ENCODE measurements at regions not wholly inside any gene's neighbourhood (a gene's known extent, or its start where the extent isn't known, plus 50 kb on each side); places are given as distances from the start of the nearest gene placed in this dataset.

DNA sequence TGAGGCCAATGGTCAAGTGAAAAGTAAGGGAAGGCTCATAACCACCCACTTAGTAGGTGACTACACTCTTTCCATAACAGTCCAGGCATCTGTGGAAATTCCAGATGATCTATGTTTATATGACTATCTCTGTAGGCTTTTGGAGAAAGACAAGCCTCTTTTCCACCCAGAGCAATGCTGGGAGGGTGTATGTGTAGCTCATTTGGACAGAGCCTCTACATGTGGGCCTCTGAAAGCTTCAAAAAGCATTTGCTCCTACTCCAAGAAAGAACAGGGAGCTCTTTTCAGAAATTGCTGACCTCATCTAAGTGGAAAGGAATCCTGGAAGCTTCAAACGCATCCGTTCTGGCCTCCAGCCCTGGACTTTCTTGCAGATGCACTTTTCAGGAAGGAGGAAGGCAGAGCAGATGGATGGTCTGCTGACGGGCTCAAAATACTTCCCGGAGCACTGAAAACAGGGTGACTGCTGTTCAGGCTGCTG, 308.7 kb downstream of the LRATD1 start:
- peaks cover 17% of the 10 kb centered on the region for H3K27me3 Mint-ChIP-seq (ENCODE audit: low read depth)
- H3K36me3 Mint-ChIP-seq (ENCODE audit: insufficient read depth in 2 of 2): peaks cover 5 to 8% of the 10 kb centered on the region in 2 donors
- no peak for ATAC-seq (replicated peaks in 1 of 2)
- H3K9me3 Mint-ChIP-seq: peaks cover 12 to 13% of the 10 kb centered on the region in 2 donors
- no peaks in the 10 kb centered on the region for H3K4me1 Mint-ChIP-seq (ENCODE audit: low read depth)
- no peak for DNase-seq
- no peak overlapping the region for H3K4me3 Mint-ChIP-seq
- H3K27ac Mint-ChIP-seq: no peak overlapping the region

DNA sequence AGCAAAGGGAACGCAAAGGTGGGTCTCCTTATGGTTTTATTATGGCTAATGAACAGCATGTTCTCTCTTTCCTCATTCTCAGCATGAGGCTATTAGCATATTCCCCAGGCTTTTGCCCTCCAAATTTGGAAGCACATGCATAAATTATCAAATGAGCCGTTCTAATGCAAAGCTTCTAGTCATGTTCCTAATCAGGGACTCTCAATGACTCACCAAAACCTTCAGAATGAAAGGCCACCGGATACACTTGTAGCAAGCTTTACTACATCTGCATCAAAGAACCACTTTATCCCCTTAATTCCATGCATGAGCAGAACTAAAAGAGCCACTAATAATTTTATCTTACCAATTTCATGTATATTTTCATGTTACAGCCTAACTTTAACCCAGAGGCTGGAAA, 310.5 kb downstream of the LRATD1 start:
- ATAC-seq (replicated peaks in 1 of 2) (no peak), DNase-seq (no peak)
- H3K4me1 Mint-ChIP-seq (ENCODE audit: low read depth): no peaks in the 10 kb centered on the region
- H3K27ac Mint-ChIP-seq: no peak overlapping the region
- H3K9me3 Mint-ChIP-seq: peaks cover 8 to 9% of the 10 kb centered on the region in 2 donors
- H3K27me3 Mint-ChIP-seq (ENCODE audit: low read depth): peaks cover 14% of the 10 kb centered on the region
- H3K4me3 Mint-ChIP-seq: no peak overlapping the region
- peaks cover 0 to 6% of the 10 kb centered on the region in 2 donors for H3K36me3 Mint-ChIP-seq (ENCODE audit: insufficient read depth in 2 of 2)

DNA sequence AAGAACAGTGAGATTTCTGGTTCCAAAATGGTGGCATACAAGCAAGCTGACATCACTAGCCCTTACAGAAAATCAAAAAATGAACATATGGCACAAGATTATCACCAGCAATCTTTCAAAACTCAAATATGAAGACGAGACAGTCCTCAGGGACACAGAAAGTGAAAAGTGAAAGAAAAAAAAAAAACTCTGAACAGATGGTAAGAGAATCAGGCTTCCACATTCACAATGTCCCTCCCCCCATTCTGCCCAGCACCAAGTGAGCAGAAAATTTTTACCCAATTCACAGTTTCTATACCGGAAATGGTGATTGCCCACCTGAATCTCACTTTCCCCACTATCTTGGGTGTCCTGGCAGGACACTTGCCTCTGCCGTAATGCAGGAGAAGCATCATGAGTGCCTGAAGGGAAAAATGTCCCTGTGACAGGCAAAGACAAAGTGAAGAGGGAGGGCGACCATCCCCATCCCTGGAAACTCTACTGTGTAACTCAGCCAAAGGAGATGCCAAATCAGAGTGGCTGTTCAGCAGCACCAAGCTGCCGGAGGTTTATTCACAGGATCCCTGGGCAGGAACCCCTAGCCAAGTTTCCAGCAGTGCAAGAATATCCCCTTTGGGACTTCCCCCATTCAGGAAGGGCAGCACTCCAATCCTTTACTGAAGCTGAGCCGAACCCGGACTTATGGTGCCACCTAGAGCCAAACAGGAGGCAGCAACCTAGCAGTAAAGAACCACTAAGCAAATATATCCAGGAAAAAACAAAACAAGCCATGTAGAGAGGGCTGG, 312.2 kb downstream of the LRATD1 start:
- H3K27ac Mint-ChIP-seq: no peak overlapping the region
- H3K27me3 Mint-ChIP-seq (ENCODE audit: low read depth): peaks cover 24% of the 10 kb centered on the region
- no peaks in the 10 kb centered on the region for H3K4me1 Mint-ChIP-seq (ENCODE audit: low read depth)
- peaks cover 6 to 8% of the 10 kb centered on the region in 2 donors for H3K9me3 Mint-ChIP-seq
- DNase-seq (no peak), ATAC-seq (replicated peaks in 1 of 2) (no peak)
- H3K36me3 Mint-ChIP-seq (ENCODE audit: insufficient read depth in 2 of 2): peaks cover 0 to 6% of the 10 kb centered on the region in 2 donors
- no peak overlapping the region for H3K4me3 Mint-ChIP-seq

DNA sequence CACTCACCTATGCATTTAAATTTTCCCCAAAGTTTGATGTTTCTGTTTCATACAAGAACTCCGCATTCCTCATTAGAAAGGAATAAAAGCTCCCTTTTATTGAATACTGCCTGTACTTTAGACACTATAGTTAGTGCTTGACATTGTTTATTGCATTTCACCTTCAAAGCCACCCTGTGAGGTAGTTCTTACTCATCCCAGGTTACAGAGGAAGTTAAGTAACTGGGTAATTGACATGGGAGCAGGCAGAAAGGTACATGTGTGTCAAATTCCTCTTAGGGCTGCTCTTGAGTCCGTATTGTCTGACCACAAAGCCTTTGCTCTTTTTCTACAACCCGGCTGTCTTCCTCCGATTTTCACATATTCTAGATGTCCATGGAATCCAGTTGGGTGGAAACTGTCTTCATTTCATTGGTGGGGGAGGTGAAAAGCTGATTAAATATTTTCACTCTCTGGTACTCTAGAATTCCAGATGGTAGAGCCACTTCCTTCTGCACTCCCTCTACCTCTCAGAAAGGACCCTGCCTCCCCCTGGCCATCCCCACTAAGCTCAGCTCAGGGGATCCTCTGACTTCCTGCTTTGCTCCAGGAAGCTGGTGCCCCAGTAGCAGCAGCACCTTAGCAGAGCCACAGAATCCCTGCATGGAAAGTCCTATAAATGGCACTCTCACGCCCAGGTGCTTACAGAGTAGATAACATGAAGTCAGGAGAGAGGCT, 319.2 kb downstream of the LRATD1 start:
- no peak overlapping the region for H3K4me3 Mint-ChIP-seq
- no peaks in the 10 kb centered on the region for H3K4me1 Mint-ChIP-seq (ENCODE audit: low read depth)
- no peak overlapping the region for H3K27ac Mint-ChIP-seq
- peaks cover 3 to 5% of the 10 kb centered on the region in 2 donors for H3K9me3 Mint-ChIP-seq
- peaks cover 38% of the 10 kb centered on the region for H3K27me3 Mint-ChIP-seq (ENCODE audit: low read depth)
- ATAC-seq (replicated peaks in 1 of 2): no peak
- no peak for DNase-seq
- H3K36me3 Mint-ChIP-seq (ENCODE audit: insufficient read depth in 2 of 2): peaks cover 0 to 5% of the 10 kb centered on the region in 2 donors

DNA sequence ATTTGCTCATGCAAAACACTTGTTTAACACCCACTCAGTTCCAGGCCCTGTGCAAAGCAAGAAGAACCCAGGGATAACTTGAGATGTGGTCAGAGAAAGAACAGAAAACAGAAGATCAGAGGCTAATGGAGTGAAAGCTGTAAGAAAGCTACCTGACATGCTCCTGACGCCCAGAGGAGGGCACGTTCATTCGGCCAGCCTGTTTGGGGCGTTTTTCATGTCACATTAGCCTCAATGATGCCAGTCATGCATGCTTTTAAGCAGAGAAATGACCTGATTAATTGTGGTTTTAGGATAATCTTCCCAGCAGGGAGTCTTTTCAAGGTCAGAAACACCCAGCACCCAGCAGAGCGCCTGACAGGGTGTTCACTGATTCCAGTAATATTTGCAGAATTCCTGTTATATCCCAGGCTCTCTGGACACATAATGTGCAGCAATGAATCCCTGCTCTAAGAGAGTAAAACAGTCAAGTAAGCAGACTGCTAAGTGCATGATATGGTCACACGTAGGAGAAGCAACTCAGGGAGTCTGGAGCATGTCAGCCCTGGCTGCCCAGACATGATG, 320.0 kb downstream of the LRATD1 start:
- ATAC-seq (replicated peaks in 1 of 2): no peak
- no peak overlapping the region for H3K27ac Mint-ChIP-seq
- H3K27me3 Mint-ChIP-seq (ENCODE audit: low read depth): peaks cover 35% of the 10 kb centered on the region
- no peak overlapping the region for H3K4me3 Mint-ChIP-seq
- peaks cover 3 to 5% of the 10 kb centered on the region in 2 donors for H3K9me3 Mint-ChIP-seq
- DNase-seq: no peak
- peaks cover 0 to 5% of the 10 kb centered on the region in 2 donors for H3K36me3 Mint-ChIP-seq (ENCODE audit: insufficient read depth in 2 of 2)
- no peaks in the 10 kb centered on the region for H3K4me1 Mint-ChIP-seq (ENCODE audit: low read depth)

- no peak for ATAC-seq (replicated peaks in 1 of 2)
Measured at GRCh38 chr2:14960686-14961324, 328.3 kb downstream of the LRATD1 start.

GRCh38 chr2:14967729-14968128, 335.2 kb downstream of the LRATD1 start:
- peaks cover 16% of the 10 kb centered on the region for H3K27me3 Mint-ChIP-seq (ENCODE audit: low read depth)
- ATAC-seq (replicated peaks in 1 of 2): no peak
- no peaks in the 10 kb centered on the region for H3K9me3 Mint-ChIP-seq
- no peaks in the 10 kb centered on the region for H3K4me1 Mint-ChIP-seq (ENCODE audit: low read depth)
- no peak overlapping the region for H3K4me3 Mint-ChIP-seq
- no peak overlapping the region for H3K27ac Mint-ChIP-seq
- no peak for DNase-seq
- H3K36me3 Mint-ChIP-seq (ENCODE audit: insufficient read depth in 2 of 2): peaks cover 0 to 1% of the 10 kb centered on the region in 2 donors

More at GRCh38 chr2:14960686-14961324, 328.3 kb downstream of the LRATD1 start:
- no peak overlapping the region for H3K4me3 Mint-ChIP-seq
- peaks cover 3 to 5% of the 10 kb centered on the region in 2 donors for H3K9me3 Mint-ChIP-seq
- peaks cover 31% of the 10 kb centered on the region for H3K27me3 Mint-ChIP-seq (ENCODE audit: low read depth)
- H3K4me1 Mint-ChIP-seq (ENCODE audit: low read depth): no peaks in the 10 kb centered on the region
- peaks cover 0 to 5% of the 10 kb centered on the region in 2 donors for H3K36me3 Mint-ChIP-seq (ENCODE audit: insufficient read depth in 2 of 2)
- no peak for DNase-seq
- H3K27ac Mint-ChIP-seq: no peak overlapping the region

DNA sequence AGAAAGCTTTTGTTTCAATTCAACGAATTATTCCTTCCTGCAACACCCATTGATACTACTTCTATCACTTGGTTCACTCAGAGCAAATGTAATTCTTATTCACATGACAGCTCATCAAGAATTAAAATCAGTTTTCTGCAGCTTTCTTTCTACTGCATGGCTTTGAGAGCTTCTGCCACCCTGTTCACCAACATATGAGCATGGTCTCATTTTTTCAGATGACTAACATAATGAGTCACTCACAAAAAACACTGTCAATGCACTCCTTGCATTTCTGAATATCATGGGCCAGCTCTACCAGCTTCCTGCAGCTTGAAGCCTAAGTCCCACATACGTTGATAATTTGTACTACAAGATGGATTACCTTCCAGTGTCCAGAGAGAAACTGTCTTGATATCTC, 342.9 kb downstream of the LRATD1 start:
- Mint-ChIP-seq H3K27me3 (ENCODE audit: low read depth) (peaks cover 40% of the 10 kb centered on the region), H3K36me3 (ENCODE audit: insufficient read depth in 2 of 2) (peaks cover 0 to 1% of the 10 kb centered on the region in 2 donors), H3K4me3 (no peak overlapping the region), H3K4me1 (ENCODE audit: low read depth) (peaks cover 25% of the 10 kb centered on the region), H3K27ac (no peak overlapping the region), H3K9me3 (no peaks in the 10 kb centered on the region)
- ATAC-seq (replicated peaks in 1 of 2) (peak; percentile 74 to 86), DNase-seq (peak in 1 of 2 donors; percentile 1)

DNA sequence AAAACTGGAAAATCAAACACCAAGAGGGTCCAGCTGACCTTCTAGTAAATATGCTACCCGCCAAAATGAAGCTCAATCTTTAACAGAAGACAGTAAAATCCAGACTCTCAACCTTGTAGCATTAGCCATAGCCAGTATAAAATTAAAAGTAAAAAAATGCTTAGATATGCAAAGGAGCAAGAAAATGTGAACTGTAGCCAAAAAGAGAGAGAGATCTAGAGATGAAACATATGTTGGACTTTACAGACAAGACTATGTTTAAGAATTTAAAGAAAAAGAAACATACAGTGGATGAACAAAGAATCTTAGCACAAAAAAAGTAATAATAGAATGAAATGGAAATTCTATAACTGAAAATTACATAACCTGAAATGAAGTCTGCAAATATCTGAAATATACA, 344.5 kb downstream of the LRATD1 start:
- DNase-seq: no peak
- H3K9me3 Mint-ChIP-seq: no peaks in the 10 kb centered on the region
- H3K4me1 Mint-ChIP-seq (ENCODE audit: low read depth): peaks cover 25% of the 10 kb centered on the region
- H3K27ac Mint-ChIP-seq: no peak overlapping the region
- H3K4me3 Mint-ChIP-seq: no peak overlapping the region
- H3K27me3 Mint-ChIP-seq (ENCODE audit: low read depth): peaks cover 50% of the 10 kb centered on the region
- no peak for ATAC-seq (replicated peaks in 1 of 2)
- no peaks in the 10 kb centered on the region for H3K36me3 Mint-ChIP-seq (ENCODE audit: insufficient read depth in 2 of 2)

- H3K4me3 Mint-ChIP-seq: no peak overlapping the region
- ATAC-seq (replicated peaks in 1 of 2): peak in 1 of 2 donors; percentile 25
- no peaks in the 10 kb centered on the region for H3K36me3 Mint-ChIP-seq (ENCODE audit: insufficient read depth in 2 of 2)
- peaks cover 59% of the 10 kb centered on the region for H3K27me3 Mint-ChIP-seq (ENCODE audit: low read depth)
- H3K4me1 Mint-ChIP-seq (ENCODE audit: low read depth): peaks cover 25% of the 10 kb centered on the region
- DNase-seq: no peak
- no peaks in the 10 kb centered on the region for H3K9me3 Mint-ChIP-seq
- no peak overlapping the region for H3K27ac Mint-ChIP-seq
Measured at GRCh38 chr2:14978845-14979244, 346.3 kb downstream of the LRATD1 start.

DNA sequence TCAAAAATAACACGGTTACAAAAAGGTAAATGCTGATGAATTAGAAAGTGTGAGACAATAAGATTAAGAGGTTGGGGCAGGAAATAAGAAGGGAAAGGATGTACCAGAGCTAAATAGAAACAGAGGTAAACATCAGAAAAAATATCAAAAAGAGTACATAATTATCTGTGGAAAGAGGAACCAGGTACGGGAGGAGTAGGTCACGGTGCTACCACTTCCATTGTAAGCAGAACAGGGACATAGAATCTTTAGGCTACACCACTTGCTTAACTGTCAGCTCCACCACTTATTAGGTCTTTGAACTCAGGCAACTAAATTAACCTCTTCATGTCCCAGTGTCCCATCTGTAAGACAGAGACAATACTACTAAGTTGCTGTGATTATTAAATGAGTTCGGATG, 350.3 kb downstream of the LRATD1 start:
- Mint-ChIP-seq H3K36me3 (ENCODE audit: insufficient read depth in 2 of 2) (no peaks in the 10 kb centered on the region), H3K4me3 (no peak overlapping the region), H3K27ac (no peak overlapping the region), H3K4me1 (ENCODE audit: low read depth) (peaks cover 11% of the 10 kb centered on the region), H3K9me3 (no peaks in the 10 kb centered on the region), H3K27me3 (ENCODE audit: low read depth) (peaks cover 52% of the 10 kb centered on the region)
- no peak for ATAC-seq (replicated peaks in 1 of 2)
- no peak for DNase-seq

DNA sequence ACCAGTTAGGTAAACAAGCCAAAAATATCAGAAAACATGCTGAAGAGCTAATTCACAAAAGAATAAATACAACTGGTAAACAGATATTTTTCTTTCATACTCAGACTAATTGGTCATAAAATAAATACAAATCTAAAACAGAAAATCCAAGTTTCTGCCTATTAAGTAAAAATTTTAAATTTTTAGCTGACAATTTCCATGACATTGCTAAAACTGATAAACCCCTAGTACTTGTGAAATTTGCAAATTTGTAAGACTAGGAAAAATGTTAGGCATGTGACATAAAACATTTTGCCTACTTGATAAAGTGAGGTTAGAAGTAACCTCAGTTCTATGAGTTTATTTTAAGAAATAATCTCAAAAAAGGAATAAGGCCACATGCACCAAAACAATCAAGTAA, 356.1 kb downstream of the LRATD1 start:
- DNase-seq (no peak), ATAC-seq (replicated peaks in 1 of 2) (no peak)
- peaks cover 25% of the 10 kb centered on the region for H3K27me3 Mint-ChIP-seq (ENCODE audit: low read depth)
- H3K4me1 Mint-ChIP-seq (ENCODE audit: low read depth): no peaks in the 10 kb centered on the region
- no peak overlapping the region for H3K27ac Mint-ChIP-seq
- no peak overlapping the region for H3K4me3 Mint-ChIP-seq
- H3K9me3 Mint-ChIP-seq: no peaks in the 10 kb centered on the region
- H3K36me3 Mint-ChIP-seq (ENCODE audit: insufficient read depth in 2 of 2): no peaks in the 10 kb centered on the region

DNA sequence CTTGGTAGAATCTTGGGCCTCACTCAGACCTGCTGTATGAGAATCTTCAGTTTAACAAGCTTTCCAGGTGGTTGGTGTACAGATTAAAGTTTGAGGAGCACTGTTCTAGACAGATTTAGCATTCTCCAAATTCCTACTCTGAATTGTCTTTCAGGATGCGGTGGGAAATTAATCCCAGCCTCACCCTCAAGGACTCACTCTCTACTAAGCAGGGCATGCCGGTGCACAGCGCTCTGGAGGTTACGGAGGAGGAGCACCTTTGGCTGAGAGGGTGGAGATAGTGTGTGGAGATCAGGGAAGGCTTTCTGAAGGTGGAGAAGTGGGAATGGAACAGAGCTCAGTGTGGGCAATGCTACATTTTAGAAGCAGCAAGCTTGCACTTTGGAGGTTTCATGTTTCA, 359.2 kb downstream of the LRATD1 start:
- no peaks in the 10 kb centered on the region for H3K4me1 Mint-ChIP-seq (ENCODE audit: low read depth)
- DNase-seq (no peak), ATAC-seq (replicated peaks in 1 of 2) (no peak)
- H3K27ac Mint-ChIP-seq: no peak overlapping the region
- H3K4me3 Mint-ChIP-seq: no peak overlapping the region
- no peaks in the 10 kb centered on the region for H3K9me3 Mint-ChIP-seq
- H3K36me3 Mint-ChIP-seq (ENCODE audit: insufficient read depth in 2 of 2): no peaks in the 10 kb centered on the region
- peaks cover 26% of the 10 kb centered on the region for H3K27me3 Mint-ChIP-seq (ENCODE audit: low read depth)

Data from activated T-cell treated with anti-CD3 and anti-CD28 coated beads, Interleukin-2, amount 50 U/mL, for 72 hours (primary cell).